GM19043 (cell line): ENCODE measurements at regions not wholly inside any gene's neighbourhood (a gene's known extent, or its start where the extent isn't known, plus 50 kb on each side); places are given as distances from the start of the nearest gene placed in this dataset.
A peak's percentile ranks its signal among the peaks of the same experiment; 100 is the strongest.
"Not testable (repeated sequence)": the region's sequence is repeated elsewhere in the genome, so short reads cannot be mapped to it uniquely, and the experiment has no call there.

Experiments
- ATAC-seq: cut with Tn5 transposase; IDR thresholded peaks from one replicate; pipeline ENCODE4 v1.9.1; 2021; ENCODE audit warnings: low read depth; ENCODE audit not compliant: unreplicated experiment

DNA sequence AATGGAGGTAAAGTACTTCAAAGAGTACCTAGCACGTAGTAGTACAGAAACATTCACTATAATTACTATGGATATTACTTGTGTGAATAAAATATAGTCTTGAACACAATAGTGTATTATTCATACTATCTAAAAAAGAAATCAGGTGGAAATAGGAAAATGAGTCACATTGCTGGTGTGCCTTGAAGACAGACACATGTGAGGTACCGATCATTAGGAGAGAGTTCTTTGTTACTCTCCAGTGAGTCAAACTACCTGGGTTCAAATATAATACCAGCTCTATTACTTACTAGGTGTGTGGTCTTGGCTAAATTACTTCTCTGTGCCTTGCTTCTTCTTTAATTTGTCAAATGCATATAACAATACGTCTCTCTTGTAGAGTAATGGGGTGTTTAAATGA is 50.8 kb upstream of the BEND6 start:
- no peak for ATAC-seq

DNA sequence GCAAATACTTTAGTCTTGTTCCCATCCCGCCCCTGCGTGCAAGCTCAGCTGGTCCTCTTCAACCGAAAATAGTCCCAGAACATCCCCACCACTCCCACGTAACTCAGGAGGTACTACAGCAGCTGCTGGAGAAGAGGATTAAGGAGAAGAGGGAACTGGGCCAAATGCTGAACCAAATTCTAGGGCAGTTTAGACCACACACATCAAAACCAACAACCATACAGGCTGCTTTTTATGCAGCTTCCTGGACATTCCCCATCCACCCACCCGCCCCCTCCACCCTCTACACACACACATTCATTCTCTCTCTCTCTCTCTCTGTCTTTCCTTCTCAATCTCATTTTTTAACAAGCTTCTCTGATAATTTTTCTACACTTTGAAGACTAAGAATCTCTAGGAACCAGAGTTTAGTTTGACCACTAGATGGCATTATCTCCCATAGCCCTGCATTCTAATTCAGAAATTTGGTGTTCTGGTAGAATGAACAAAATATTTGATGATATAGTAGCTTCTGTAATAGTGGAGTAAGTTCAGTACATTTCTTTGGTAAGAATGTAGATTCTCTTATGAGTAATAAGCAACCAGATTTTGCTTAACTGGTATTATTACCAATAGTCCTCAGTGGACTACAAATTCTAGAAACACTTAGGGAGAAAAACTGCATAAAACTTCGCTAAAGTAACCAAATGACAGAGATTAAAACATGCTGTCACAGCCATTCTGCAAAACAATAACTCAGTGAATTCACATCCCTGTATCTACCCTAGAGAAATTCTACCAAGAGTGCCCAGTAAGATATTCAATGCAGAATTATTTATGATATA is 52.1 kb upstream of the BEND6 start:
- ATAC-seq: no peak

DNA sequence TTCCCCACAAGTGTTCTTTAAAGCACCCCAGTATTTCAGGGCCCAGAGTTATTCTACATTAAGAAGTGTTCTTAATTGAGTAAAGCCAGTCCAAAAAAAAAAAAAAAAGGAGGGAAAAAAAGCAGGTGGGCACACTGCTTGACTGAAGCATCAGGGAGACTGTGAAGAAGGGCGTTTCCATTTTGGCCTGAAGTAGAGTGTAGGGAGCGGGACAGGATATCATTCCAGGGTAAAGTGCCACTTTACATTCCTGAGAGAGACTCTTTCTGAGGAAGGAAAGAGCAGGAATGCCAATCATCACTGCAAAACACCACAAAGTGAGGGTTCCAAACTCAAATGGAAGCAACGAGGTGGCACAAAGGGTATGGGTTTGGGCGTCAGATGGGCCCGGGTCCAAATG is 54.1 kb upstream of the BEND6 start:
- no peak for ATAC-seq

DNA sequence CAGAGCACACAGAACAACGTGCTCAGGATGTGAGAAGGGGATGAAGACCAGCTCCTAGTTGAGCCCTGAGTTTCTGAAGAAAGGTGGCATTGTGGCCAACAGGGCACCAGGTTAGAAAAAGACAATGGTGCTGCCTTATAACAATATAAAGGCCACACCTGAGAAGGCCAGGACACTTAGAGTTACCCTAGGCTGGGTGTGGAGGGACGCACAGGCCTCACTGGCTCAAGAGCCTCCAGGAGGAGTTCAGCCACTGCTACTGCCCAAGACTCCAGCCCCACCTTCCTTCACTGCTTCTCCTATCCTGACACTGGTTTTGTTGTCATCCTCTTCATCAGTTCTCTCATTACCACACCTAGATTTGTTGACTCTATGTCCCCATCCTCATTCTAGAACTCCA is 55.2 kb upstream of the BEND6 start:
- no peak for ATAC-seq

DNA sequence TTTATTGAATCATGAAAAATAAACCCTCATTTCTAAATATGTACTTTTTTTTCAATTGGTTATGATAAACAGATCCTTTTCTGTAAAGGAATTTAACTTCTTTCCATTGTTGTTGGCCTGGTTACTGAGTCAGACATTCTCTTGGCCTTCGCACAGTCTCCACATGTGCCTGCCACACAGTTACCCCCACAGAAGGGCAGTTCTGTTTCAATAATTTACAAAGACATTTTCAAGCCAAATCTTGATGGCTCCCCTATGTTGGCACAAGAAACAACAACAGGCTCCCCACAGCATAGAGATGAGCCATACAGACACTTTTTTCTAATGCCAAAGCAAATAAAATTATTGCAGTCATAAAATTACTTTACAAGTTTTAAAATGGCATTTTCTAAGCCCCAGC is 55.6 kb upstream of the BEND6 start:
- no peak for ATAC-seq

DNA sequence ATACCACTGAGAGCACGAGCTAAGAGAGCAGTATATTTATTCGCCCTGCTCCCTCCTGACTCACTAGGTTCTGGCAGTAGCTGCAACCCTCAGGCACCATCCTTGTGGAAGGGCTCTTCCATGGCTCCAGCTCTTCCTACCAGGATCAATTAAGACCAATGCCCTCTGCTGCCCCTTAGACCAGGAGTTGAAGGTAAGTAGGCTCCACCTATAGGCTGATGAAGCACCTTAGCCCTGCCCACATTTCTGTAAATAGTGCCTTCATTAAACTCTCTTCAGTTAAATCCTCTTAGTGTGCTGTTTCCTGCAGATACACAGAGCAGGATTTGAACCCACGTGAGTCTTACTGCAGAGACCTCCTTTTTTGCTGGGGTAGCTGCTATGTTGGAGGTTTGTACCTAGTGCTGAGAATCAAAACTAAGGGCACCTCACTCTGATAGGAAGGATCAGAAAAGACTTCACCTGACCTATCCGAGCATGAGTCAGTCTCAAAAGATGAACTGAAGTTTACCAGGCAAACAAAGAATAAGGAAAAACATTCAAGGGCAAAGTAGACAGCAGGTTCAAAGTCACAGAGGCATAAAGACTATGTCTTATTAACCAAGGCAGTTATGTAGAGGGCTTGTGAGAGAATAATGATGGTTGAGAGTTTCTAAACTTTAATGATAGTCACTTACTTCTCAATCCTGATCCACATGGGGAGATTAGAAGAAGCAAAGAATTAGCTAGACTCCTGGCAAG is 56.9 kb upstream of the BEND6 start:
- ATAC-seq: no peak

DNA sequence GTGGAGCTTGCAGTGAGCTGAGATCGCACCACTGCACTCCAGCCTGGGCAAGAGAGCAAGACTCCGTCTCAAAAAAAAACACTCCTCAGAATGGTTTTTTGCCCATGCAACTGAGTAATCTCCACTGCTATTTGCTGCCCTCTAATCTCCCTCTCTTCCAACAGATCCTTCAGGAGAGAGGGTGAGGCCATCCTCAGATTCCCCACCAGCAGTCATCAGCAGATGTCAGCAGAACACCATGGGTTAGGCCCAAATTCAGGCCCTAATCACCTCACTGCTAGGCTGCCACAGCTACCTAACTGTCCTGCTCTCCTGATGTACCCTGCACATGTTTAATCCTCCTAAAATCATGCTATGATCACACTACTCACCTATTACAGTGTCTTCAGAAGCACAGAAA is 63.2 kb upstream of the BEND6 start:
- ATAC-seq: no peak

DNA sequence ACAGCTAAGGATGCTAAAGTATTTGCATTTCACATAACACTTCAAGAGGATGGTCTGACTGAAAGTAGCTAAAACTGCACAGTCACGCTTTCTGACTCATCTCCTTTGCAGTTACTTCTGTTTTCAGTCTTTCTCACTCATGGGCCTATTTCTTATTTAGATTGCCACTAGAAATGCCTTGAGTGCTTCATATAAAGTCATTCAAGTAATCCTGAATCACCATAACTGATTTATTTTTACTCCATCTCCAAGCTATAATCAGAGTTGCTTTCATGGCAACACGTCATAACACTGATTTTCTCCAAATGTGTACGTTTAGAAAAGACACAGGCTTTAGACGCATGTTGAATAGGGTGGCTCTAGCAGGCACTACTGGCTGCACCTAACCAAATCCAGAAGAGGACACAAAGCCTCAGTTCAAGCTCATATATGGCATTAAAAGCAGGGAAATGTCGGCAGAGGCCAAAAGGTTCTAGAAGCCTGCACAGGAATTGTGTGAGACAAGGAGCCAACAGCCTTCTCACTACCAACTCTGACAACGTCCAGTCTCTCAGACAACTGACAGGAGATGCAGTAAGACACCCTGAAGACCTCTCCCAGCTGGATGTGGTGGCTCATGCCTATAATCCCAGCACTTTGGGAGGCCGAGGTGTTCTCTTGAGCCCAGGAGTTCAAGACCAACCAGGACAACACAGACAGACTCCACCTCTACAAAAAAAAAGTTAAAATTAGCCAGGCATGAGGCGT is 64.1 kb upstream of the BEND6 start:
- ATAC-seq: peak; percentile 95

DNA sequence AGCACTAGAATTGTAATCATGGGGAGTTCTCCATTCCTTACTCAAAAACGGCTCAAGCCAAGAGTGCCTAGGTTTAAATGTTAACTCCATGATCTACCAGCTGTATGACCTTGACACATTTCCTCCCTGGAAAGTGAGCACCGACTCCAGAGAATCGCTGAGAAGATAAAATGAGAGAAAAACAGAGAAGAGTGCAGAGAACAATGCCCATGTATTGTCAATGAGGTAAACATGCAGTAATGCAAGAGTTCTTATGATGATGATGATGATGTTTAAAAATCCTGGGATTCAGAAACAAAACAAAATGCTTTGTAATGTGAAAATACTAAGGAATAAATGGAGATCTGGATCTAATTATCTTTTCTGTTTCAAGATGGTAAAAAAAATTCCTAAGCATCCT is 64.8 kb upstream of the BEND6 start:
- ATAC-seq: no peak

DNA sequence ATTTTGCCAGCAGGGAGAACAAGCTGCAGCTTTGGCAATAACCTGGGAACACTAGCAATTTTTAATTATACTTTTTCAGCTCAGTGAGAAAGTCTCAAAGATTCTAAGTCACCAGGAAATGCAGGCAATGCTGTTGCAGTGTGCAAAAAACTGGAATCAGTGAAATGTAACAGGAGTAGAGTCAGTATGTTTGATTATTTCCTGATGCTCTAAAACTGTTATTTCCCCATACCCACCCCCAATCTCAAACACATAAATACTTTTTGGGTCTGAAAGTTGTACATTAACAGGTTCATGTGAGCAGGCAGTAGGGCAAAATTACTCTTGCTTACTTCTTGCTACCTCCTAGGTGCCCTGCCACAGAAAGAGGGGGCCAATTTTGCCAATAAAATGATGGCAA is 65.4 kb upstream of the BEND6 start:
- ATAC-seq: no peak

DNA sequence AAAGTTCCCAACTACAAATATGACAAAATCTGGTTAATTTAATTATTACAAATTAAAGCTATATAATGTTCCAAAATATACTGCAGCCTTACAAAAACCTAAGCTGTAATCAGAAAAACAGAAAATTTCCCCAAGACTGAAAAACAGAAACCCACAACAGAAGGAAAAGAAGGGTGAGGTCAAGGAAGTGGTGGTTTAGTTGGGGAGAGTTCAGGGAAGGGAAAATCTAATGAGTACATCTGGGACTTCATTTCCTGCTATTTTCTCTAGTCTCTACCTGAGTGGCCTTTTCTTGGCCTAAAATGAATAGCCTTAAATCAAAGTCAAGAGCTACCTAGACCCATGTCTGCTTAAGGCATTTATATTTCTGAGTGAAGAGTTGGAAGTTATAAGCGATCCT is 66.2 kb upstream of the BEND6 start:
- no peak for ATAC-seq

DNA sequence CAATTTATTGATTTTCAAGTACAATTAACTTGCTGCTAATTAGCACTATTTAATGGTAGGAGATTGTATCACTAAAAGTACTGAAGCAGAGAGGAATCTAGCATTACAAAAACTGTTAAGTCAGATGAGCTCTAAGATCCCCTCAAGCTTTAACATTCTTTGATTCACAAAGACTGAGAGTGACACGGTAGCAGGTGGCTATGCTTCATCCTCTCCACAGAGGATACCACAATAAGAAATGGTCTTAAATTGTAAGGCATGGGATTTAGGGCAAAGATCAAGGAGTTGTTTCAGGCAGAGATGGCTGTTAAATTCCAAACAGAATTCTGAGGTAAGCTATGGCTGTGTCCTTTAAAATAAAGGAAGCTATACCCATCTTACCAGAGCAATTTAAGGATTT is 67.8 kb upstream of the BEND6 start:
- no peak for ATAC-seq

DNA sequence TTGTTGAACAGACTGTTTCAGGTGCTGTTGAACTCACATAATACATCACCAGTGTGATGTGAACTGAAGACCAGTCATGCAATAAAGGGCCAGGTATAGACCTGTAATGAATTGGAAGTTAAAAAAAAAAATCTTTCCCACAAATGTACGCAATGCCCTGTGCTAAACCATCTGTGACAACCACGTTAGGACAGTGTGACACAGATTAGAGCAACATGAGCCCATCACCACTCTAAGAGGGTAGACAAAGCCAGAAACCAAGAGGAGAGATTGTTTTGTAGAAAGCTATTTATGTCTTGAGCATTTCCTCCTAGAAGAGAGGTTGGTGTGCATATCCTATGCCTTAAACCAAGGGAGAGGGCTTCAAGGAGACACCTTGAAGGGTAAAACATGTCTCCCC is 77.0 kb upstream of the BEND6 start:
- ATAC-seq: no peak

DNA sequence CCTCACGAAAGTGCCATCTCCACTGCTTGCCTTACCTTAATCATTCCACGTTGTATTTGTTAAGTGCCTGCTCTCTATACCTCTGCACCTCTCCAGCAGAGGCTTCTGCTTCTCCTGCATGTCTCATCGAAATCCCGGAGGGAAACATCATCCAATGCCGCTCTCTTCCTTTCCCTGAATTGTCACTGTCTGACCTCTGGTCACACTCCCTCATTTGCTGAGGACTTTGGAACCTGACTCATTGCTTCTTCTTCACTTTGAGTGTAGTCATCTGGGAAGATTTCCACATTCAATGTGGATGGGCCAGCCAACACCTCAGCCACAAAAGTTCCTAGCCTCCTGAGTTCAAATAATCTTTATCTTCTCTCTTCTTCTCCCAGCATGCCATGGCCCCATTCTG is 78.9 kb upstream of the BEND6 start:
- no peak for ATAC-seq

DNA sequence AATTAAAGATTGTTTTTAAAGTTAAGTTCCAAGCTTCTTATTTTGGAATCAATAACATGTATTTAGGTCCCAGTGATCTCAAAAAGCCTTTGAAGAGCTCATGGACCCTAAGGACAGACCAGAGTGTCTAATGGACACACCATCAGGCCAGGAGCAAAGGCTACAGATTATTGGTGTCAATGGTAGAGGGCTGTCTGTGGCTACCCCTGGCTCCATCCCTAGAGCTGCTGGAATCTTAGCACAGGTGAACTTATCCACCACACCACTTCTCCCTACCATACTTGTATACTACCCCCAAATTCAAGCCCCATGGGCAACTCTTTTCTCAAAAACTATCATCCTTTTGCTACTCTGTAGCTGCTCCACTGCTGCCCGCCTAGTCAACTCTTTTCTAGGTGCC is 79.4 kb upstream of the BEND6 start:
- ATAC-seq: no peak

DNA sequence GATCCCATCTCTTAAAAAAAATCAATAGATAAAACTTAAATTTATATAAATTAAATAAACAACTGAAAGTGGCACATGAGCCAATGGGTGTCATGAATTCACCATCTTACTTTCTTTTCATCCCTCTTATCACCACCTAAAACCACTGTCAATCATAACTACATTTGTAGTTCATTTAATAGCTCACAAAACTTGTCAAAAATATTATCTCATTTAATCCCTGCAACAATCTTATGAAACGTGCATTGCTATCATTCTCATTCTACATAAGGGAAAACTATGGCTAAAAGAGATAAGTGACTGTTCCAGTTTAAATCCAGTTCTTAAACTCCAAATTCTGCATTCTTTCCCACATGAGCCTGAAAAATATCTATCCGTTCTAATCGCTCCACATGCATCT is 80.6 kb upstream of the BEND6 start:
- no peak for ATAC-seq

DNA sequence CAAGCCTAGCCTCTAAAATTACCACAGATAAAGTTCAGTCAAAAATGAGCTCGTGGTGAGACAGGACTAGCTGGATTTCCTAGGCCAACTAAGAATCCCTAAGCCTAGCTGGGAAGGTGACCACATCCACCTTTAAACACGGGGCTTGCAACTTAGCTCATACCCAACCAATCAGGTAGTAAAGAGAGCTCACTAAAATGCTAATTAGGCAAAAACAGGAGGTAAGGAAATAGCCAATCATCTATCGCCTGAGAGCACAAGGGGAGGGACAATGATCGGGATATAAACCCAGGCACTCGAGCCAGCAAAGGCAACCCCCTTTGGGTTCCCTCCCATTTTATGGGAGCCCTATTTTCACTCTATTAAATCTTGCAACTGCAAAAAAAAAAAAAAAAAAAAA is 84.9 kb upstream of the BEND6 start:
- ATAC-seq: not testable (repeated sequence)

DNA sequence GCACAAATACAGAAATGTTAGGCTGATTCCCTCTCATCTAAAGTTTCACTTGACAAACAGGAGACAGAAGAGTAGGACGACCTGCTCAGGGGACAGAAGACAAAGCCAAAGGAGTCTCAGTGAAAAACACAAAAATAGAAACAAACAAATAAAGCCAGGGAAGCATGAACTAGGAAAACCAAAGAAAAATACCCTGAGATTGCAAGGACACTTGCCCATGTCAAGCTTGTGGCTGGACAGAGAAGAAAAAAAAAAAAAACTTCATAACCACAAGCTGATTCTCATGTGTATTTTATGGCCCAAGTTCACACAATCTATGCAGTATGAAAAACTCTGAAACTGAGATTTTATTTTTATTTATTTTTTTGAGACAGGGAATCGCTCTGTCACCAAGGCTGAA is 85.6 kb upstream of the BEND6 start:
- no peak for ATAC-seq

DNA sequence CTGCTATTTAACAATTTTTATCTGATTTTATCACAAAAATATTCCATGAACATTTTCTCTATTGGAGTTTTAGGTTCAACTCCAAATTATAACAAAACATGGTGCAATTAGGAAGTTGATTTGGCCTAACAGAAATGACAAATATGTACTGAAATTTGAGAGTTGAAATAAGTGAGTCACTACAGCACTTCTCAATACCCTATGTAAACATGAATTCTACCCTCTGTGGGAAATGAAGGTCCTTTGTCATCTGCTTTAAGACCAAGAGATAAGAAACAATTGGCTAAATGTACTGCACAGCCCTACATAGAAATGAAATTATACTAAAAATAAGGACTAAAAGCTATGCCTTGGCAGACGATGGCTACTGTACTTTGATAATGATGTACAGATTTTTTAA is 86.2 kb upstream of the BEND6 start:
- ATAC-seq: no peak

DNA sequence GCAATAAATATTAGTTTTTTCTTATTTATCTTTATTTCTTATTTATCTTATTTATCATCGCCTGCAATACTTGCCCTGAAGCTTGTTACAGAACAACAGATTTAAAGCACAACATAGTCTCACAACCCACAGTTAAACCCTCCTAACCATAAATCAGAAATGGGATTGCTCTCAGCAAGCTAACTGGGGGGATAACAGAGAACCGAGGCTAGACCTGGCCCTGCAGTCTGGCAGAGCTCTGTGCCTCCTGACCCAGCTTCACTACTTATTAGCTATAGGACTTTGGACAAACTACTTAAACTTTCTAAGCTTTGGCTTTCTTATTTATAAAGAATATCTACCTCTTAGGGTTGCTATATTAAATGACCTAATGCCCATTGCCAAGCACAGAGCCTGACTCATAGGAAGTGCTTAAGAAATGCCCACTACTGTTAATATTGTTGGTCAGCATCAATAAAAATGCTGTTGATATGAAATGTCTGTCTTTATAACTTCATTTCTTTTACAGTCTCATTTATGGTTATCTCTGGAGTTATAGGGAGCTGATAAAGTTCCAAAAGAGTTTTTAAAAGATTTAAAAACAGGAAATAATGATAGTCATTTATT is 87.9 kb upstream of the BEND6 start:
- no peak for ATAC-seq
